Hematopoietic multipotent progenitor cell (in vitro differentiated cells): ENCODE measurements at regions not wholly inside any gene's neighbourhood (a gene's known extent, or its start where the extent isn't known, plus 50 kb on each side); places are given as distances from the start of the nearest gene placed in this dataset.
"Not testable (repeated sequence)": the region's sequence is repeated elsewhere in the genome, so short reads cannot be mapped to it uniquely, and the experiment has no call there.

ENCODE experiments used
- DNase-seq, 3 donors: peaks; one replicate each; pipeline ENCODE4 v3.0.0-alpha.2; 2011 to 2015; ENCODE audit warnings: low read depth in 2 of 3, low spot score in 2 of 3

DNA sequence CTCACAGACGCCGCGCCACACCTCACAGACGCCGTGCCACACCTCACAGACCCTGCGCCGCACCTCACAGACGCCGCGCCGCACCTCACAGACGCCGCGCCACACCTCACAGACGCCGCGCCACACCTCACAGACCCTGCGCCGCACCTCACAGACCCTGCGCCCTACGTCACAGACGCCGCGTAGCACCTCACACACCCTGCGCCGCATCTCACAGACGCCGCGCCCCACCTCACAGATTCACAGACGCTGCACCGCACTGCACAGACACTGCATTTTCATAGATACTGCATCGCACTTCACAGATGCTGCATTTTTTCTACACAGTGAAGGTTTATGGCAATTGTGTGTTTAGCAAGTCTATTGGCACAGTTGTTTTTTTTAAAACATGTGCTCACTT is 657.8 kb downstream of the TRIML1 start:
- not testable (repeated sequence) for DNase-seq

DNA sequence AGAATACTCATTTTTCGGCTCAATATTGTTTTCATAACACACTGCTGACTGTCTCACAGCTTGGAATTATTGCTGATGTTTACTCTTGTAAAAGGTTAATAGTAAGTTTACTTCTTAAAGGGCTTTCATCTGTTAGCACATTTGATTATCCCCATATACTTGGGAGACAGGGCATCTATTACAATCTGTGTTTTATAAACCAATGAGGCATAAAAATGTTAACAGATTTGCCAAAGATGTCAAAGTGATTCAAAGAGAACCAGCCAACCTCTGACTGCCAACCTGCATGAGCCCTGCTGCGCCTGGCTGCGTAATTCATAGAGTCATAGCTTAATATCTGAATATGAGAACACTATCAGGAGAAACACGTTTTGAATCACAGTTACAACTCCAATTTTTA is 665.6 kb downstream of the TRIML1 start:
- DNase-seq = no peak

GRCh38 chr4:188811121-188811520 is 671.9 kb downstream of the TRIML1 start:
- no peak for DNase-seq

DNA sequence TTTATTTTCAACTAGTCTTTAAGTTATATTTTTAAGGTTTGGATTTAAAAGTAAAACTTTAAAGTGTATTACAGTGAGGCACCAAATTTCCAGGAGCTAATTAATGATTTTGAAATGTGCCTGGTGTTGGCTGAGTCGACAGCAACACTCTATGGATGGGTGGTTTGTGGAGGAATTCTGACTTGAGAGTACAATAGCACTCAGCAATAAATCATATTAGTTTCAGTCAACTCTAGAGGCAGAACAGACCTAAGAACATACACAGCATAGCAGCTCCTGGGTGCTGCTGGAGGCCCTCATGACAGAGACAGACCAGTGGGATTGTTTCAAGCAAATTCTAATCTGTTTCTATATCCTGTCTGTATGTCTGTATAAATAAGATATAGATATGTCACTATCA is 673.4 kb downstream of the TRIML1 start:
- DNase-seq = no peak

DNA sequence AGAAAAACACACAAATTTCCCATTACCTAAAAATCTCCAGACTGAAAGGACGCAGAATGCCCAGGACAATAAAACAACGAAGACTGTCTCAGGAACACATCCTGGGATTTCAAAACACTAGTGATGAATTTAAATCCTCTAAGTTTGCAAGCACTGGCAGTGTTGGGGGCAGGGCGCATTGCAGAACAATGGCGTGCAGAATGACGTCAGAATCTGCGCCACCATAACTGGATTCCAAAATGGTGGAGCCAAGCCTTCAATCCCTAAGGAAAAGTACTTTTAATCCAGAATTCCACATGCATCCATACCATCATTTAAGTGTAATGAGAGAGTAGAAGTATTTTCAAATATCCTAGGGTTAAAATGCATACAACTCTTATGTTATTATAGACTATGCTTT is 679.1 kb downstream of the TRIML1 start:
- no peak for DNase-seq

DNA sequence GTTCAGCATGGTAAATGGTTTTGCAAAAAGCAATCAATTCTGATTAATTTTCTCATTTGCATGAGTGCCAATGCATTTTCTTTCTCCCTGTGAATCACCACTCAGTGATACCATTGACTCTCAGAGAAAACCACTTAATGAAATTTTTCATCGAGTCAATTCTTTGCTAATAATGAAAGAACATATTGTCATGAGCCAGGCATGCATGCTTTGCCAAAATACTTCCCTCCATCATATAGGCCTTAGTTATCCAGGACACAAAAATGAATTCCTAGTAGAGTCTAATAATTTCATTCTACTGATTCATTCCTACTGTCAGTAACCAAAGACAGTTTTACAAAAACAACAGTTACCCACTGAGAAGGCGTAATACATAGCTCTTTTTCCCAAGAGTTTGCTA is 680.0 kb downstream of the TRIML1 start:
- DNase-seq = no peak

GRCh38 chr4:188821500-188821899 is 682.3 kb downstream of the TRIML1 start:
- DNase-seq = no peak

GRCh38 chr4:188822698-188823097 is 683.5 kb downstream of the TRIML1 start:
- DNase-seq = no peak

DNA sequence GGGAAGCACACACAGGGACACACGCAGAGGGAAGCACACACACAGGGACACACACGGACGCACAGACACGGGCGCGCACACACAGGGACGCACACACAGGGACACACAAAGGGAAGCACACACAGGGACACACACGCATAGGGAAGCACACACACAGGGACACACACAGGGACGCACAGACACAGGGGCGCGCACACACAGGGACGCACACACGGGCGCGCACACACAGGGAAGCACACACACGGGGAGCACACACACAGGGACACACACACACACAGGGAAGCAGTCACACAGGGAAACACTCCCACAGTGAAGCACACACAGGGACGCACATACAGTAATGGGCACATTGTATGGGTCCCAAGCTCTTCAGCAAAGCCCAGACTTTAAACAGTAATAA is 685.3 kb downstream of the TRIML1 start:
- DNase-seq = no peak

- no peak for DNase-seq
These were observed 687.2 kb downstream of the TRIML1 start for GRCh38 chr4:188826393-188826792.

DNA sequence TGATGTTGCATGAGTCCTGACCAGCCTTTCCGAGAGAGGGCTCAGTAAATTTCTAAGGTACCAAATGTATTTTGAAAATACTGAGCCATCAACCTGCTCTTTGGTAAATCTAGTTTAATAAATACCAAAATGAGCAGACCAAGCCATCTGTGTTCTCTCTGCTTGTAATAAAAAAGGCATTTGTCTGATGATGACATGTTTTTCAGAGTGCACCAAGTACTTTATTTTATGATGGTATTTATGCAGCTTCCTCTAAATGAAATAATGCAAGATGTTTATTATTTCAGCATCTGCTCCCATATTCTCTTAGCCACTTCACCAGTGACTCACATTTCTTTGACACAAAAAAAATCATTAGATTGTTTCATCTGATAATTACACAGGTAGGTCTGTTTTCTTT is 700.5 kb downstream of the TRIML1 start:
- DNase-seq = no peak

GRCh38 chr4:188841523-188841922 is 702.3 kb downstream of the TRIML1 start:
- DNase-seq = no peak

DNA sequence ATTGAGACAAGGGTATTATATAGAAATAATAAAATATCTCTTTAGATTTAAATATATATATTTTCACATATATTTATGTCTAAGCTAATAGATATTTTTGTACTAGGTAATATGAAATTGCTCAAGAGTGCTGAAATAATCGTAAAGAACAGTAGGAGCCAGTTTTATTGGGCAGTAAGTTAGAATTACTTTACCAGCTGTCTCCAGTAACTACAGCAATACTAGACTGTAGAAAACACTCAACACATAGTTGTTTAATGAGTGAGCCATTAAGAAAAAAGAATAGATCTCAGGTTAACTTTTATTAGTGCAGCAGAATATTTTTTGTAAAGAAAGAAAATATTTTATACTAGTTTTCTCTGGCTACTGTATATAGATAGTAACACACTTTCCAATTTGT is 715.2 kb downstream of the TRIML1 start:
- DNase-seq = no peak

GRCh38 chr4:188858696-188859095 is 719.5 kb downstream of the TRIML1 start:
- DNase-seq = no peak

DNA sequence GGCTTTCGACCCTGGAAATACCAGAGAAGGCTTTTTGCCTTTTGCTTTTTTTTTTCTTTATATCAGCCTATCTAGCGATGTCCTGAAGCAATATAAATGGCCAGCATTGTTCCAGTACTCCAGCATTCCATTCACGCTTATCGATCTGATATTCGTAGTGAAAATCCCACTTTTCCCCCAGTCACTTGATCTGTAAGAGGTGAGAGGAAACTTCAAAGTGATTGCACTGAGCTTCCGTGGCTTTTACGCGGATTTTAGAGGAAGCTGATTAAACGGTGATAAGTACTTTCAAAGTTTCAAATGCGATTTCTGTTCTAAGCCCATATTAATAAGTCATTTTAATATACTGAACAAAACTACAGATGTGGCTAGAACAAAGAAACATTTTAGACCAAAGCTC is 725.5 kb downstream of the TRIML1 start:
- no peak for DNase-seq

- no peak for DNase-seq
These were observed 728.6 kb downstream of the TRIML1 start for GRCh38 chr4:188867796-188868195.

DNA sequence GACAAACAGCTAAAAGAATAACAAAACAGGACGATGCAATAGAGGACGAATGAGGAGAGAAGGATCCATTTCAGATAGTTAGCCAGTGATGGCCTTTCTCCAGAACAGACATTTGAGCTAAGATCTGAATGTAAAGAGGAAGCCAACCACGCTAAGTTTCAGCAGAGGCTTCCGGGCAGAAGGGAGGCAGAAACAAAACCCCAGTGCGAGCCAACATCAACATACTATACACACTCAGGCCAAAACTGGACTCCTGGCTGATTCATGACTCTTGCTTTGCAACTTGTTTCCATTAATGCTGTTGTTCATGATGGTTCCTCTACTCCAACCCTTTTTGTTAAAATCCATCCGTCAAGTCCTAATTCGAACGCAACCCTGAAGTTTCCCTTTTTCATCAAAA is 730.3 kb downstream of the TRIML1 start:
- no peak for DNase-seq

- no peak for DNase-seq
These were observed 733.6 kb downstream of the TRIML1 start for GRCh38 chr4:188872809-188873208.

DNA sequence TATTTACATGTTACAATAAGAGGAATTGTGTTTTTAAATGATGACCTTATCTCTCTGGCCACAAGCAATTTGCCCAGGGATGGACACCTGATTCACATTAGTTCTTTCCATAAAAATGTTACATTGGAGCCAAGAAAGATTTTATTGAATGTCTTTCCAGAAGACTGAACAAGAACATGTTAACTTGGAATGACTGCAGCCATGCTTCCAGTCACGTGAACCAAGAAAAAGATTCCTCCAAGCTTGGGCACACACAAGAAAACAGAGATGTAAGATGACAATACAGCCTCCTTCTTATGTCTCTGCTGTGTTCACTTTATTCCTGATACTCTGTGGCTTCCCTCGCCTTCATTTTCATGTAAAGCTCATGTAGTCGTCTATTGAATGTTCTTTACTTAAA is 737.6 kb downstream of the TRIML1 start:
- DNase-seq = no peak

DNA sequence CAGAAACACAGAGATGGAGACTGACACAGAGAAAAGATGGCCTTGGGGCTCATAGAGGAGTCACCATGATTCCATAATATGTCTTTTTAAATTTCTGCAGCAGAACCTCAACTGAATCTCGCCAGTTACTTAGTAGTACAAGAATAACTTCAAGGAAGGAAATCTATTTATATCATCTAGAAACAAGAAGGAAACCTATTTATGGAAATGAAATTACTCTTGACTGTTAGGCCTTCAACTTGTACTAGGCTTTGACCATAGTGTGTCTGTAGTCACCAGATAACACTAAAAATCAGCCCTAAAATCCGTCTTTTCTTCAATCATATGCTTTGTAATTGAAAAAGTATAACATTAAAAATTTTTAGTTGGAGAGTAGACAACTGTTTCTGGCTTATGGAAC is 740.4 kb downstream of the TRIML1 start:
- DNase-seq = peak in 1 of 3 donors; percentile 4

- no peak for DNase-seq
These were observed 748.7 kb downstream of the TRIML1 start for GRCh38 chr4:188887905-188888304.

DNA sequence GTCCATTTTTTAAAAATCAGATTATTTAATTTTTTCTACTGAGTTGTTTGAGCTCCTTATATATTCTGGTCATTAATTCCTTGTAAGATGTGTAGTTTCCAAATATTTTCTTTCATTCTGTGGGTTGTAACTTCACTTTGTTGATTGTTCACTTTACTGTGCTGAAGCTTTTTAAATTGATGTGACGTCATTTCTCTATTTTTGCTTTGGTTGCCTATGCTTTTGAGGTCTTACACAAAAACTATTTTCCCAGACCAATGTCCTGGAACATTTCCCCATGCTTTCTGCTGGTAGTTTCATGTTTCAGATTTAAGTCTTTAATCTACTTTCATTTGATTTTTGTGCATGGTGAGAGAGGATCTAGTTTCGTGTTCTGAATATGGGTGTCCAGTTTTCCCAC is 753.6 kb downstream of the TRIML1 start:
- DNase-seq = no peak

GRCh38 chr4:188903986-188904385 is 764.7 kb downstream of the TRIML1 start:
- no peak for DNase-seq

DNA sequence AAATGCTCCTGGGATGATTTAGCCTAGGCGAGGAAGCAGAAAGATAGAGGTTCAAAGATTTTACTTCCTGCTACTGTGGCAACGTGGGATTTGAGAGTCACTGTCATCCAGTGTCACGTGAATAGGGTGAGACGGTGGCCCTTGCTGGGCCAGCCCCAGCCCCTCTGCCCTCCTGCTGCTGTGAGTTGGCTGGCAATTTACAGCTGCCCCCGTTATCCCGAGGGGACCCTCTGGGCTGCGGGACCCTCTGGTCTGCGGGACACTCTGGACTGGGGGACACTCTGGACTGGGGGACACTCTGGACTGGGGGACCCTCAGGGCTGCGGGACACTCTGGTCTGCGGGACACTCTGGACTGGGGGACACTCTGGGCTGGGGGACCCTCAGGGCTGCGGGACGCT is 765.4 kb downstream of the TRIML1 start:
- no peak for DNase-seq
